OCI-LY7 (cell line): ENCODE measurements at regions not wholly inside any gene's neighbourhood (a gene's known extent, or its start where the extent isn't known, plus 50 kb on each side); places are given as distances from the start of the nearest gene placed in this dataset.
"Not testable (repeated sequence)": the region's sequence is repeated elsewhere in the genome, so short reads cannot be mapped to it uniquely, and the experiment has no call there.

Source experiments
- BruUV-seq: library from RNA; stranded (reverse); fragments of 400-500 nt; replicated peaks from 2 replicates; lab custom pipeline; 2021; lab: Mats Ljungman, UMichigan
- CTCF ChIA-PET: fragments of 300-600 bp; sonication (Branson Sonifier 250); formaldehyde crosslinking; loops from one replicate; lab custom pipeline; 2022; ENCODE audit warnings: antibody characterized with exemption; ENCODE audit not compliant: unreplicated experiment; lab: Charles Lee
- POLR2A ChIA-PET: fragments of 300-600 bp; sonication (Branson Sonifier 250); formaldehyde crosslinking; loops from one replicate; lab custom pipeline; 2022; ENCODE audit warnings: antibody characterized with exemption; lab: Charles Lee
- DNase-seq: peaks from one replicate; pipeline ENCODE4 v3.0.0-alpha.2; 2015; ENCODE audit warnings: low spot score
- H2AFZ ChIP-seq: fragments of 200-600 bp; sonication (generic), shearing (Covaris generic); 2 replicates; pipeline ENCODE4 v1.6.1; 2014; ENCODE audit warnings: mild to moderate bottlenecking, antibody characterized with exemption, low read length, moderate library complexity
- H3K27ac ChIP-seq: fragments of 200-600 bp; sonication (generic); 2 replicates; pipeline ENCODE4 v1.5.1; 2014; ENCODE audit warnings: mixed run types, low read depth, mild to moderate bottlenecking, moderate library complexity, low read length, inconsistent platforms; ENCODE audit not compliant: poor library complexity, severe bottlenecking
- H3K36me3 ChIP-seq: fragments of 200-600 bp; sonication (generic); 2 replicates; pipeline ENCODE4 v1.6.1; 2014; ENCODE audit warnings: mild to moderate bottlenecking, antibody characterized with exemption, low read length, moderate library complexity, mixed read lengths; ENCODE audit not compliant: insufficient read depth
- H3K4me1 ChIP-seq: fragments of 200-600 bp; sonication (generic); 2 replicates; pipeline ENCODE4 v1.5.1; 2014; ENCODE audit warnings: mild to moderate bottlenecking, low read length; ENCODE audit not compliant: insufficient read depth, poor library complexity, severe bottlenecking
- H3K4me2 ChIP-seq: fragments of 200-600 bp; sonication (generic); 2 replicates; pipeline ENCODE4 v1.6.1; 2014; ENCODE audit warnings: mild to moderate bottlenecking, low read length
- H3K4me3 ChIP-seq: fragments of 200-600 bp; sonication (generic); 2 replicates; pipeline ENCODE4 v1.5.1; 2014; ENCODE audit warnings: mild to moderate bottlenecking, low read depth, low read length; ENCODE audit not compliant: poor library complexity, severe bottlenecking
- H3K79me2 ChIP-seq: fragments of 200-600 bp; sonication (generic); 2 replicates; pipeline ENCODE4 v1.6.1; 2016; ENCODE audit warnings: low read depth, mild to moderate bottlenecking, low read length, moderate library complexity, mixed read lengths; ENCODE audit not compliant: insufficient read depth
- H3K9me2 ChIP-seq: fragments of 200-600 bp; sonication (generic); 2 replicates; pipeline ENCODE4 v1.6.1; 2016; ENCODE audit warnings: mild to moderate bottlenecking, low read length, mixed read lengths; ENCODE audit not compliant: insufficient read depth
- H3K9me3 ChIP-seq: fragments of 200-600 bp; sonication (generic); 2 replicates; pipeline ENCODE4 v1.6.1; 2014; ENCODE audit warnings: mild to moderate bottlenecking, mixed run types, low read length, mixed read lengths
- H4K20me1 ChIP-seq: fragments of 200-600 bp; sonication (generic); 2 replicates; pipeline ENCODE4 v1.6.1; 2014; ENCODE audit warnings: mild to moderate bottlenecking, antibody characterized with exemption, low read length, moderate library complexity, mixed read lengths; ENCODE audit not compliant: insufficient read depth
- CTCF ChIP-seq: fragments of 200-600 bp; sonication (generic); conservative IDR thresholded peaks from 2 replicates; pipeline ENCODE4 v1.5.1; 2014; ENCODE audit warnings: mild to moderate bottlenecking, antibody characterized with exemption, low read length, moderate library complexity, mixed read lengths
- EZH2phosphoT487 ChIP-seq: fragments of 200-600 bp; sonication (generic); IDR thresholded peaks from 2 replicates; pipeline ENCODE4 v1.6.1; 2018; ENCODE audit warnings: low read depth, borderline replicate concordance, mild to moderate bottlenecking, mixed run types, antibody characterized with exemption, low read length, moderate library complexity, mixed read lengths
- intact Hi-C: fragments of 100-400 bp; cut with micrococcal nuclease; formaldehyde crosslinking; loops from one replicate; pipeline ENCODE4 v1.10.0; 2022; ENCODE audit not compliant: unreplicated experiment

GRCh38 chr11:29231586-29231985 is 785.2 kb downstream of the KCNA4 start:
- TF ChIP-seq CTCF (no peak), EZH2phosphoT487 (no peak)
- BruUV-seq: no TSS peak

GRCh38 chr11:29227811-29228210 is 789.0 kb downstream of the KCNA4 start:
- no peak for DNase-seq
- no peak overlapping the region for H3K4me3 ChIP-seq
- no peak overlapping the region for H3K27ac ChIP-seq
- no peak for TF ChIP-seq EZH2phosphoT487
- TF ChIP-seq CTCF: no peak
- H3K9me2 ChIP-seq: no peaks in the 10 kb centered on the region
- no peaks in the 10 kb centered on the region for H3K4me1 ChIP-seq
- no peaks in the 10 kb centered on the region for H3K9me3 ChIP-seq
- no TSS peak for BruUV-seq
- ChIA-PET POLR2A (interaction anchor here (0.5 to 0.7 kb wide), 2 partner anchors 24 to 1298 kb away, joined by 3 read pairs; no protein-coding TSS in a partner anchor), CTCF (no interaction called here)
- no peaks in the 10 kb centered on the region for H4K20me1 ChIP-seq
- H3K4me2 ChIP-seq: no peak overlapping the region
- H3K79me2 ChIP-seq: no peaks in the 10 kb centered on the region
- no peak overlapping the region for H2AFZ ChIP-seq
- no peaks in the 10 kb centered on the region for H3K36me3 ChIP-seq
- intact Hi-C loops: no loop called here

More at GRCh38 chr11:29231586-29231985, 785.2 kb downstream of the KCNA4 start:
- Histone ChIP-seq H3K9me2 (no peaks in the 10 kb centered on the region), H4K20me1 (no peaks in the 10 kb centered on the region), H3K4me3 (no peak overlapping the region), H3K4me1 (no peaks in the 10 kb centered on the region), H3K4me2 (no peak overlapping the region), H3K9me3 (no peaks in the 10 kb centered on the region), H3K27ac (no peak overlapping the region), H2AFZ (no peak overlapping the region), H3K79me2 (no peaks in the 10 kb centered on the region), H3K36me3 (no peaks in the 10 kb centered on the region)
- POLR2A ChIA-PET: no interaction called here
- CTCF ChIA-PET: no interaction called here
- intact Hi-C loops: no loop called here
- no peak for DNase-seq

GRCh38 chr11:29224739-29225384 is 792.0 kb downstream of the KCNA4 start:
- DNase-seq: no peak
- H4K20me1 ChIP-seq: no peaks in the 10 kb centered on the region
- H3K4me3 ChIP-seq: no peak overlapping the region
- POLR2A ChIA-PET: interaction anchor here (0.6 kb wide), 1 partner anchor 1681 kb away, joined by 3 read pairs; no protein-coding TSS in a partner anchor
- TF ChIP-seq EZH2phosphoT487 (no peak), CTCF (no peak)
- H3K9me3 ChIP-seq: no peaks in the 10 kb centered on the region
- CTCF ChIA-PET: no interaction called here
- H3K4me1 ChIP-seq: no peaks in the 10 kb centered on the region
- H2AFZ ChIP-seq: no peak overlapping the region
- no peak overlapping the region for H3K27ac ChIP-seq
- intact Hi-C loops: no loop called here
- no peaks in the 10 kb centered on the region for H3K79me2 ChIP-seq
- no peaks in the 10 kb centered on the region for H3K36me3 ChIP-seq
- H3K9me2 ChIP-seq: no peaks in the 10 kb centered on the region
- no TSS peak for BruUV-seq
- no peak overlapping the region for H3K4me2 ChIP-seq

- H3K4me2 ChIP-seq, H3K27ac ChIP-seq, H3K36me3 ChIP-seq, POLR2A ChIA-PET, H3K4me3 ChIP-seq, H3K79me2 ChIP-seq, DNase-seq, H4K20me1 ChIP-seq, H3K9me3 ChIP-seq, H3K4me1 ChIP-seq, BruUV-seq, CTCF ChIA-PET, H2AFZ ChIP-seq, intact Hi-C loops, H3K9me2 ChIP-seq: not testable (repeated sequence)
Observed at GRCh38 chr11:29219531-29219930, 797.3 kb downstream of the KCNA4 start.
